ENCODE measurements at regions not wholly inside any gene's neighbourhood (a gene's known extent, or its start where the extent isn't known, plus 50 kb on each side); places are given as distances from the start of the nearest gene placed in this dataset.

DNA sequence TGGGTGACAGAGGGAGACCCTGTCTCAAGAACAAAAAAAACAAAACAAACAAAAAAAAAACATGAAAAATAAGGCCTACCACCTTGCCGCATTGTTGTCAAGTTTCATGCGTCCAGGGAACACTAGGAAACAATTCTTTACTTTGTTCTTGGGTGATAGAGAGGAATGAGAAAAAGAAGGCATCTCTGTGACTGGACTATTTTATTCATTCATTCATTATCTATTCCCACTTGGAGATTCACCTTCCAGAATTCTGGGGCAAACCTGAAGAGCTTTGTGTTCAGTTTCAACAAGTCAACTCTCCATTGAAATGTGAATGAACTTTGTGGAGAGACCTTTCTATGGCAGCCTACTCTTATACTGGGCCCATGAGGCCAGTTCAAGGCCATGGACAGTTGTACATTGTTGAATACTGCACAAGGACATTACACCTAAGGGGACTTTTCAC lies 88.5 kb upstream of the NDUFV2 start:
- TF ChIP-seq GATA2 (IDR thresholded peaks at IDR 0.05; ENCODE audit: insufficient read depth, insufficient read length, low read depth, low read length) (no peak), EZH2 (IDR thresholded peaks at IDR 0.05; ENCODE audit: borderline replicate concordance, low read depth, low read length, severe bottlenecking) (no peak), JUN (IDR thresholded peaks at IDR 0.05; ENCODE audit: borderline replicate concordance, insufficient read depth, insufficient read length, low read depth) (no peak), POLR2A (IDR thresholded peaks at IDR 0.05; ENCODE audit: low read depth, low read length) (no peak), POLR2AphosphoS5 (IDR thresholded peaks at IDR 0.05; ENCODE audit: insufficient read depth, low read depth, low read length) (no peak), MYC (IDR thresholded peaks at IDR 0.05; ENCODE audit: low read depth, low read length) (no peak), FOS (IDR thresholded peaks at IDR 0.05; ENCODE audit: borderline replicate concordance, insufficient read depth, low read length) (no peak)
- TF ChIP-seq, protein P1, sequence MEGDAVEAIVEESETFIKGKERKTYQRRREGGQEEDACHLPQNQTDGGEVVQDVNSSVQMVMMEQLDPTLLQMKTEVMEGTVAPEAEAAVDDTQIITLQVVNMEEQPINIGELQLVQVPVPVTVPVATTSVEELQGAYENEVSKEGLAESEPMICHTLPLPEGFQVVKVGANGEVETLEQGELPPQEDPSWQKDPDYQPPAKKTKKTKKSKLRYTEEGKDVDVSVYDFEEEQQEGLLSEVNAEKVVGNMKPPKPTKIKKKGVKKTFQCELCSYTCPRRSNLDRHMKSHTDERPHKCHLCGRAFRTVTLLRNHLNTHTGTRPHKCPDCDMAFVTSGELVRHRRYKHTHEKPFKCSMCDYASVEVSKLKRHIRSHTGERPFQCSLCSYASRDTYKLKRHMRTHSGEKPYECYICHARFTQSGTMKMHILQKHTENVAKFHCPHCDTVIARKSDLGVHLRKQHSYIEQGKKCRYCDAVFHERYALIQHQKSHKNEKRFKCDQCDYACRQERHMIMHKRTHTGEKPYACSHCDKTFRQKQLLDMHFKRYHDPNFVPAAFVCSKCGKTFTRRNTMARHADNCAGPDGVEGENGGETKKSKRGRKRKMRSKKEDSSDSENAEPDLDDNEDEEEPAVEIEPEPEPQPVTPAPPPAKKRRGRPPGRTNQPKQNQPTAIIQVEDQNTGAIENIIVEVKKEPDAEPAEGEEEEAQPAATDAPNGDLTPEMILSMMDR (IDR thresholded peaks at IDR 0.05; ENCODE audit: extremely low read depth in 1 of 2, insufficient read depth in 1 of 2, low read depth in 1 of 2, low read length in 2 of 2): no peak
- TF ChIP-seq, protein P2, sequence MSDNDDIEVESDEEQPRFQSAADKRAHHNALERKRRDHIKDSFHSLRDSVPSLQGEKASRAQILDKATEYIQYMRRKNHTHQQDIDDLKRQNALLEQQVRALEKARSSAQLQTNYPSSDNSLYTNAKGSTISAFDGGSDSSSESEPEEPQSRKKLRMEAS (IDR thresholded peaks at IDR 0.05; ENCODE audit: insufficient read depth, insufficient read length): no peak
- BruUV-seq (replicated peaks): no TSS peak
- ChIA-PET POLR2A (no interaction called here), CTCF (no interaction called here)
- Histone ChIP-seq H3K79me2 (ENCODE audit: control insufficient read depth, insufficient read depth, low read length) (no peaks in the 10 kb centered on the region), H4K20me1 (replicated peaks; ENCODE audit: control insufficient read depth, extremely low read depth, insufficient read depth, low read length) (no peaks in the 10 kb centered on the region), H3K4me2 (ENCODE audit: insufficient read depth, low read length) (no peak overlapping the region), H3K27ac (ENCODE audit: insufficient read depth, low read depth, low read length) (no peak overlapping the region), H3K9me1 (replicated peaks; ENCODE audit: control insufficient read depth, extremely low read depth, insufficient read depth, low read length) (no peaks in the 10 kb centered on the region), H3K4me1 (ENCODE audit: control insufficient read depth, extremely low read depth, insufficient read depth, low read length) (peaks cover 23% of the 10 kb centered on the region), H3K27me3 (ENCODE audit: control insufficient read depth in 2 of 2, insufficient read depth in 2 of 2, low read length in 2 of 2) (peaks cover 0 to 3% of the 10 kb centered on the region in 2 experiments), H2AFZ (ENCODE audit: low read depth, low read length) (no peak overlapping the region), H3K9ac (replicated peaks; ENCODE audit: extremely low read depth, insufficient read depth, low read length) (no peak overlapping the region), H3K36me3 (ENCODE audit: control insufficient read depth in 2 of 2, extremely low read depth in 1 of 2, insufficient read depth in 2 of 2, low read length in 2 of 2) (no peaks in the 10 kb centered on the region), H3K4me3 (replicated peaks in 1 of 3; ENCODE audit: insufficient read depth in 1 of 3, low read depth in 1 of 3, low read length in 3 of 3) (no peak overlapping the region), H3K9me3 (replicated peaks; ENCODE audit: control insufficient read depth, insufficient read depth, low read length) (no peaks in the 10 kb centered on the region)
- intact Hi-C loops (cut with micrococcal nuclease): loop anchor here (10.0 kb wide), 1 partner anchor 1639 kb away; no protein-coding TSS in a partner anchor
- FAIRE-seq: peak; percentile 12
- no peak for DNase-seq (ENCODE audit: low read depth, low spot score)
- dilution Hi-C loops (cut with MboI; ENCODE audit: extremely low pct_ligation_motif_present, low sequenced_read_pairs): no loop called here
